HepG2 (cell line): ENCODE measurements at regions not wholly inside any gene's neighbourhood (a gene's known extent, or its start where the extent isn't known, plus 50 kb on each side); places are given as distances from the start of the nearest gene placed in this dataset.

ENCODE experiments used
- CBX5 ChIP-seq: sonication (generic); formaldehyde crosslinking; IDR thresholded peaks from 2 replicates; pipeline ENCODE4 v1.4.0; 2020; ENCODE audit warnings: missing genetic modification reagents, borderline replicate concordance
- GATAD1 ChIP-seq: IDR thresholded peaks from 2 replicates; pipeline ENCODE4 v1.6.1; 2016; ENCODE audit warnings: missing genetic modification reagents, missing compliant biosample characterization
- PRPF4 ChIP-seq: fragments of 200-400 bp; formaldehyde crosslinking; IDR thresholded peaks from 2 replicates; pipeline ENCODE4 v1.6.1; 2016; ENCODE audit warnings: low read length, low read depth; ENCODE audit not compliant: poor library complexity, severe bottlenecking
- ZBTB42 ChIP-seq: sonication (generic); formaldehyde crosslinking; IDR thresholded peaks from 2 replicates; pipeline ENCODE4 v1.5.0; 2020; ENCODE audit warnings: mild to moderate bottlenecking, missing genetic modification reagents
- ZFP36L1 ChIP-seq: sonication (generic); formaldehyde crosslinking; IDR thresholded peaks from 2 replicates; pipeline ENCODE4 v1.8.0; 2022; ENCODE audit warnings: mild to moderate bottlenecking, missing genetic modification reagents, moderate library complexity
- ZNF318 ChIP-seq: sonication (generic); formaldehyde crosslinking; IDR thresholded peaks from 2 replicates; pipeline ENCODE4 v1.4.0; 2020; ENCODE audit warnings: mild to moderate bottlenecking, missing genetic modification reagents
- TF ChIP-seq, protein P1 (sequence below): sonication (generic); formaldehyde crosslinking; IDR thresholded peaks from 2 replicates; pipeline ENCODE4 v1.5.0; 2020; ENCODE audit warnings: missing genetic modification reagents
- TF ChIP-seq, protein P2 (sequence below): sonication (generic); formaldehyde crosslinking; IDR thresholded peaks from 2 replicates; pipeline ENCODE4 v1.9.0; 2021; ENCODE audit warnings: missing genetic modification reagents, borderline replicate concordance
- TF ChIP-seq, protein P3 (sequence below): sonication (generic); formaldehyde crosslinking; IDR thresholded peaks from 2 replicates; pipeline ENCODE4 v1.8.0; 2022; ENCODE audit warnings: missing genetic modification reagents, low read depth, mild to moderate bottlenecking, borderline replicate concordance
- TF ChIP-seq, protein P4 (sequence below): sonication (generic); formaldehyde crosslinking; IDR thresholded peaks from 2 replicates; pipeline ENCODE4 v1.5.0; 2020; ENCODE audit warnings: mild to moderate bottlenecking, low read depth, missing genetic modification reagents, borderline replicate concordance
- TF ChIP-seq, protein P5 (sequence below), 2 experiments: sonication (generic) in 1 of 2; formaldehyde crosslinking in 1 of 2; IDR thresholded peaks; 2 replicates each; pipeline versions ENCODE4 v1.6.1 to v1.9.0; 2014 to 2022; ENCODE audit warnings: antibody characterized with exemption in 1 of 2, borderline replicate concordance in 1 of 2, inconsistent platforms in 1 of 2, low read depth in 1 of 2, missing genetic modification reagents in 1 of 2

DNA sequence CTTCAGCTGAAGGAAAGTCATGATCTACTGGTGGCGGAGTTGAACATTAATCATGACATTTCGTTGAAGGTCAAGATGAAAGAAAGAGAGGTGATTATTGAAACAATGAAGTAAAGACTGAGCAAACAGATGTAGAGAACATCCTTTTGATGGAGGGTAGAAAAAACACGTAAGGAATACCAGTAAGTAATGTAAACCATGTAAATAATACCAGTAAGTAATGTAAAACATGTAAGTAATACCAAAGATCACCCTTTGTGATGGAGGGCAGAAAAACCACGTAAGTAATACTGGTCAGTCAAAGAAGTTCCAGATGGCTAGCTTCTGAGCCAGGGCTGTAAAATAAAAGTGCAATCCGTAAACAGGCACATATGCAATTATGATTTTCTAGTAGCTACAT is 1387.7 kb downstream of the SUCLG1 start (continued):
- TF ChIP-seq ZNF318 (CRISPR knock-in tag), result no peak
- TF ChIP-seq, protein P1, sequence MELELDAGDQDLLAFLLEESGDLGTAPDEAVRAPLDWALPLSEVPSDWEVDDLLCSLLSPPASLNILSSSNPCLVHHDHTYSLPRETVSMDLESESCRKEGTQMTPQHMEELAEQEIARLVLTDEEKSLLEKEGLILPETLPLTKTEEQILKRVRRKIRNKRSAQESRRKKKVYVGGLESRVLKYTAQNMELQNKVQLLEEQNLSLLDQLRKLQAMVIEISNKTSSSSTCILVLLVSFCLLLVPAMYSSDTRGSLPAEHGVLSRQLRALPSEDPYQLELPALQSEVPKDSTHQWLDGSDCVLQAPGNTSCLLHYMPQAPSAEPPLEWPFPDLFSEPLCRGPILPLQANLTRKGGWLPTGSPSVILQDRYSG, result no peak
- TF ChIP-seq, protein P2, sequence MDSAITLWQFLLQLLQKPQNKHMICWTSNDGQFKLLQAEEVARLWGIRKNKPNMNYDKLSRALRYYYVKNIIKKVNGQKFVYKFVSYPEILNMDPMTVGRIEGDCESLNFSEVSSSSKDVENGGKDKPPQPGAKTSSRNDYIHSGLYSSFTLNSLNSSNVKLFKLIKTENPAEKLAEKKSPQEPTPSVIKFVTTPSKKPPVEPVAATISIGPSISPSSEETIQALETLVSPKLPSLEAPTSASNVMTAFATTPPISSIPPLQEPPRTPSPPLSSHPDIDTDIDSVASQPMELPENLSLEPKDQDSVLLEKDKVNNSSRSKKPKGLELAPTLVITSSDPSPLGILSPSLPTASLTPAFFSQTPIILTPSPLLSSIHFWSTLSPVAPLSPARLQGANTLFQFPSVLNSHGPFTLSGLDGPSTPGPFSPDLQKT (CRISPR knock-in tag), result no peak
- TF ChIP-seq, protein P3, sequence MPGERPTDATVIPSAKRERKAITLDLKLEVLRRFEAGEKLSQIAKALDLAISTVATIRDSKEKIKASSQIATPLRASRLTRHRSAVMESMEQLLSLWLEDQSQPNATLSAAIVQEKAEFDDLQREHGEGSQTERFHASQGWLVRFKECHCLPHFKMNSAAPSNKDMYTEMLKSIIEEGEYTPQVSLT (CRISPR knock-in tag), result no peak
- no peak for TF ChIP-seq ZBTB42
- 0 out of 2 replicates have a peak, but pooled peaks have one; percentile 28 for TF ChIP-seq ZFP36L1 (CRISPR knock-in tag)
- TF ChIP-seq CBX5 (CRISPR knock-in tag), result no peak
- TF ChIP-seq GATAD1 (CRISPR knock-in tag), result no peak
- no peak for TF ChIP-seq PRPF4
- TF ChIP-seq, protein P4, sequence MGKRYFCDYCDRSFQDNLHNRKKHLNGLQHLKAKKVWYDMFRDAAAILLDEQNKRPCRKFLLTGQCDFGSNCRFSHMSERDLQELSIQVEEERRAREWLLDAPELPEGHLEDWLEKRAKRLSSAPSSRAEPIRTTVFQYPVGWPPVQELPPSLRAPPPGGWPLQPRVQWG (CRISPR knock-in tag), result no peak
- TF ChIP-seq, protein P5, sequence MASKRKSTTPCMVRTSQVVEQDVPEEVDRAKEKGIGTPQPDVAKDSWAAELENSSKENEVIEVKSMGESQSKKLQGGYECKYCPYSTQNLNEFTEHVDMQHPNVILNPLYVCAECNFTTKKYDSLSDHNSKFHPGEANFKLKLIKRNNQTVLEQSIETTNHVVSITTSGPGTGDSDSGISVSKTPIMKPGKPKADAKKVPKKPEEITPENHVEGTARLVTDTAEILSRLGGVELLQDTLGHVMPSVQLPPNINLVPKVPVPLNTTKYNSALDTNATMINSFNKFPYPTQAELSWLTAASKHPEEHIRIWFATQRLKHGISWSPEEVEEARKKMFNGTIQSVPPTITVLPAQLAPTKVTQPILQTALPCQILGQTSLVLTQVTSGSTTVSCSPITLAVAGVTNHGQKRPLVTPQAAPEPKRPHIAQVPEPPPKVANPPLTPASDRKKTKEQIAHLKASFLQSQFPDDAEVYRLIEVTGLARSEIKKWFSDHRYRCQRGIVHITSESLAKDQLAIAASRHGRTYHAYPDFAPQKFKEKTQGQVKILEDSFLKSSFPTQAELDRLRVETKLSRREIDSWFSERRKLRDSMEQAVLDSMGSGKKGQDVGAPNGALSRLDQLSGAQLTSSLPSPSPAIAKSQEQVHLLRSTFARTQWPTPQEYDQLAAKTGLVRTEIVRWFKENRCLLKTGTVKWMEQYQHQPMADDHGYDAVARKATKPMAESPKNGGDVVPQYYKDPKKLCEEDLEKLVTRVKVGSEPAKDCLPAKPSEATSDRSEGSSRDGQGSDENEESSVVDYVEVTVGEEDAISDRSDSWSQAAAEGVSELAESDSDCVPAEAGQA (IDR thresholded peaks at IDR 0.05; ENCODE audit: low read depth), result no peak
- TF ChIP-seq, protein P5 (CRISPR knock-in tag; IDR thresholded peaks at IDR 0.05; ENCODE audit: borderline replicate concordance), result no peak
